Neuronal stem cell (in vitro differentiated cells): ENCODE measurements at regions not wholly inside any gene's neighbourhood (a gene's known extent, or its start where the extent isn't known, plus 50 kb on each side); places are given as distances from the start of the nearest gene placed in this dataset.
"Not testable (repeated sequence)": the region's sequence is repeated elsewhere in the genome, so short reads cannot be mapped to it uniquely, and the experiment has no call there.

ENCODE experiments used
- DNase-seq: peaks from one replicate; pipeline ENCODE4 v3.0.0-alpha.2; 2013; ENCODE audit warnings: low spot score
- H2AFZ ChIP-seq: one replicate; pipeline ENCODE4 v1.6.1; 2013; ENCODE audit warnings: mild to moderate bottlenecking, low read length, inconsistent platforms
- H2AK5ac ChIP-seq: 2 replicates; pipeline ENCODE4 v1.6.1; 2013; ENCODE audit warnings: low read depth, mild to moderate bottlenecking, inconsistent platforms, low read length, moderate library complexity, mixed read lengths
- H2BK120ac ChIP-seq: 2 replicates; pipeline ENCODE4 v1.6.1; 2013; ENCODE audit warnings: low read depth, mild to moderate bottlenecking, inconsistent platforms, low read length, moderate library complexity, mixed read lengths
- H2BK12ac ChIP-seq: one replicate; pipeline ENCODE4 v1.6.1; 2013; ENCODE audit warnings: low read length, inconsistent platforms
- H2BK15ac ChIP-seq: 2 replicates; pipeline ENCODE4 v1.6.1; 2013; ENCODE audit warnings: mild to moderate bottlenecking, low read length, inconsistent platforms, mixed read lengths
- H2BK5ac ChIP-seq: one replicate; pipeline ENCODE4 v1.6.1; 2013; ENCODE audit warnings: inconsistent platforms, mild to moderate bottlenecking, low read length, moderate library complexity
- H3K14ac ChIP-seq: one replicate; pipeline ENCODE4 v1.6.1; 2013; ENCODE audit warnings: low read length, inconsistent platforms
- H3K18ac ChIP-seq: 2 replicates; pipeline ENCODE4 v1.6.1; 2013; ENCODE audit warnings: low read length, inconsistent platforms
- H3K23ac ChIP-seq: 2 replicates; pipeline ENCODE4 v1.6.1; 2013; ENCODE audit warnings: low read depth, mild to moderate bottlenecking, mixed read lengths, low read length, inconsistent platforms; ENCODE audit not compliant: poor library complexity
- H3K27ac ChIP-seq: replicated peaks from 3 replicates; pipeline ENCODE4 v1.5.1; 2013; ENCODE audit warnings: low read length, inconsistent platforms
- H3K27me3 ChIP-seq, 3 experiments: 2 replicates each; pipeline ENCODE4 v1.6.1; 2013; ENCODE audit warnings: low read length in 3 of 3, mild to moderate bottlenecking in 2 of 3, inconsistent platforms in 1 of 3, low read depth in 1 of 3, mixed read lengths in 1 of 3, moderate library complexity in 1 of 3; ENCODE audit not compliant: control insufficient read depth in 3 of 3, insufficient read depth in 3 of 3
- H3K36me3 ChIP-seq, 2 donors: replicated peaks in 1 of 2; 2 replicates each; pipeline ENCODE4 v1.6.1; 2013; ENCODE audit warnings: low read length in 2 of 2; ENCODE audit not compliant: control insufficient read depth in 2 of 2, insufficient read depth in 2 of 2
- H3K4ac ChIP-seq: 2 replicates; pipeline ENCODE4 v1.6.1; 2013; ENCODE audit warnings: inconsistent platforms, mild to moderate bottlenecking, low read length, moderate library complexity
- H3K4me1 ChIP-seq, 2 donors: 1 replicate in 1 of 2; 2 replicates in 1 of 2; pipeline ENCODE4 v1.6.1; 2013; ENCODE audit warnings: low read length in 2 of 2, low read depth in 1 of 2; ENCODE audit not compliant: control insufficient read depth in 2 of 2, insufficient read depth in 1 of 2
- H3K4me2 ChIP-seq: one replicate; pipeline ENCODE4 v1.6.1; 2013; ENCODE audit warnings: mild to moderate bottlenecking, low read length, inconsistent platforms; ENCODE audit not compliant: insufficient read depth, poor library complexity, severe bottlenecking
- H3K4me3 ChIP-seq, 2 donors: 2 replicates each; pipeline ENCODE4 v1.5.1; 2013; ENCODE audit warnings: low read length in 2 of 2, mild to moderate bottlenecking in 2 of 2, inconsistent platforms in 1 of 2, moderate library complexity in 1 of 2
- H3K79me1 ChIP-seq: one replicate; pipeline ENCODE4 v1.6.1; 2013; ENCODE audit warnings: low read depth, mild to moderate bottlenecking, inconsistent platforms, low read length, moderate library complexity
- H3K9ac ChIP-seq: one replicate; pipeline ENCODE4 v1.6.1; 2013; ENCODE audit warnings: mild to moderate bottlenecking, low read depth, low read length, inconsistent platforms; ENCODE audit not compliant: poor library complexity
- H3K9me3 ChIP-seq, 2 donors: replicated peaks in 1 of 2; 2 replicates each; pipeline versions ENCODE3 to v1.6.1; 2013; ENCODE audit warnings: low read length in 2 of 2, mild to moderate bottlenecking in 2 of 2, inconsistent platforms in 1 of 2, low read depth in 1 of 2, mixed read lengths in 1 of 2, moderate library complexity in 1 of 2; ENCODE audit not compliant: control insufficient read depth in 2 of 2, insufficient read depth in 1 of 2
- H4K8ac ChIP-seq: one replicate; pipeline ENCODE4 v1.6.1; 2013; ENCODE audit warnings: low read depth, mild to moderate bottlenecking, inconsistent platforms, low read length, moderate library complexity
- H4K91ac ChIP-seq: one replicate; pipeline ENCODE4 v1.6.1; 2013; ENCODE audit warnings: low read length, low read depth, mild to moderate bottlenecking, inconsistent platforms; ENCODE audit not compliant: poor library complexity
- whole genome bisulfite sequencing, 2 donors: extraction: QIAGEN DNeasy Blood & Tissue Kit; methylation state at CpG; one replicate each; pipeline ENCODE4 v1.1.7; 2013; ENCODE audit warnings: missing lambda C conversion rate in 2 of 2, mixed read lengths in 1 of 2; ENCODE audit not compliant: insufficient read length in 2 of 2, insufficient replicate concordance in 1 of 2; ENCODE audit errors: extremely low coverage in 2 of 2; 5-methylcytosine and 5-hydroxymethylcytosine counted together

DNA sequence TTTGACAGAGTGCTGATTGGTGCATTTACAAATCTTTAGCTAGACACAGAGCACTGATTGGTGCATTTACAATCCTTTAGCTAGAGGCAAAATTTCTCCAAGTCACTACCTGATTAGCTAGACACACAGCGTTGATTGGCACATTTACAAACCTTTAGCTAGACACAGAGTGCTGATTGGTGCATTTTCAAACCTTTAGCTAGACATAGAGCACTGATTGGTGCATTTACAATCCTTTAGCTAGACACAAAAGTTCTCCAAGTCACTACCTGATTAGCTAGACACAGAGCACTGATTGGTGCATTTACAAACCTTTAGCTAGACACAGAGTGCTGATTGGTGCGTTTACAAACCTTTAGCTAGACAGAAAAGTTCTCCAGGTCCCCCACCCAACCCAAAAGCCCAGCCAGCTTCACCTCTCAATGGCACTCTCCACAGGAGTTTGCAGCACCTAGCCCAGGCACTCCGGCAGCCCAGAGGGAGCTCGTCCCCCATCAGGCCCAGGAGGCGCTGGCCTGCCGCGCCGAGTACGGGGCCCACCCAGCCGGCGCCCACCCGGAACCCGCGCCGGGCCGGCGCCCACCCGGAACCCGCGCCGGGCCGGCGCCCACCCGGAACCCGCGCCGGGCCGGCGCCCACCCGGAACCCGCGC lies 241.8 kb downstream of the ASXL3 start:
- H2BK15ac ChIP-seq, H4K91ac ChIP-seq, H2AFZ ChIP-seq, H3K9ac ChIP-seq, H4K8ac ChIP-seq, H2BK120ac ChIP-seq, H3K79me1 ChIP-seq, H3K4me1 ChIP-seq, H3K18ac ChIP-seq, H3K36me3 ChIP-seq, H2AK5ac ChIP-seq, H3K9me3 ChIP-seq, H3K4me2 ChIP-seq, H3K23ac ChIP-seq, H3K4ac ChIP-seq, DNase-seq, H2BK12ac ChIP-seq, H2BK5ac ChIP-seq, H3K4me3 ChIP-seq, H3K27ac ChIP-seq, H3K14ac ChIP-seq: not testable (repeated sequence)
- WGBS, 2 donors, result no CpG with 5 or more reads among the region's 32 CpGs
- peaks cover 0 to 17% (median 0%) of the 10 kb centered on the region in 3 experiments for H3K27me3 ChIP-seq

DNA sequence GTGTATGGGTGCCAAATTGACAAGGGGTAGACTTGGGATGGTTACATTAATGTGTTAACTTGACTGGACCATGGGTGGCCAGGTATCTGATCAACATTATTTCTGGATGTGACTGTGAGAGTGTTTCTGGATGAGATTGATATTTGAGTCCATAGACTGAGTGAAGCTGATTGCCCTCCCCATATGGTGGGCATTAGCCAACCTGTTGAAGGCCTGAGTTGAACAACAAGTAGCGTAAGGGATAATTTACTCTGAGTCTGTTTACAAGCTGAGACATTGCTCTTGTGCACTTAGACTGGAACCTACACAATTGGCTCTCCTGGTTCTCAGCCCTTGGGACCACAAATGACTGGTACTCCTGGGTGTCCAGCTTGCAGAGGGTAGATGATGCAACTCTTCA lies 240.1 kb downstream of the ASXL3 start:
- Histone ChIP-seq H3K4ac (no peak overlapping the region), H2AK5ac (no peak overlapping the region), H3K14ac (no peak overlapping the region), H2AFZ (no peak overlapping the region), H3K18ac (no peak overlapping the region), H2BK12ac (no peak overlapping the region), H3K4me3 (no peak overlapping the region), H3K36me3 (no peaks in the 10 kb centered on the region), H3K23ac (no peak overlapping the region), H4K91ac (no peak overlapping the region), H2BK120ac (no peak overlapping the region), H3K4me2 (no peak overlapping the region), H3K4me1 (no peaks in the 10 kb centered on the region), H2BK5ac (no peak overlapping the region), H4K8ac (no peak overlapping the region), H3K27me3 (peaks cover 0 to 17% (median 0%) of the 10 kb centered on the region in 3 experiments), H2BK15ac (no peak overlapping the region), H3K9ac (no peak overlapping the region), H3K27ac (no peak overlapping the region), H3K79me1 (no peaks in the 10 kb centered on the region), H3K9me3 (no peaks in the 10 kb centered on the region)
- no CpG with 5 or more reads among the region's 1 CpG for WGBS, 2 donors
- no peak for DNase-seq

- H3K27ac ChIP-seq, result no peak overlapping the region
- no peaks in the 10 kb centered on the region for H3K4me1 ChIP-seq
- DNase-seq, result no peak
- H3K9me3 ChIP-seq, result no peaks in the 10 kb centered on the region
- no peak overlapping the region for H2BK12ac ChIP-seq
- no CpG with 5 or more reads among the region's 1 CpG for WGBS, 2 donors
- H3K4ac ChIP-seq, result no peak overlapping the region
- no peak overlapping the region for H3K9ac ChIP-seq
- H3K79me1 ChIP-seq, result no peaks in the 10 kb centered on the region
- no peak overlapping the region for H4K8ac ChIP-seq
- no peak overlapping the region for H2BK15ac ChIP-seq
- H2BK120ac ChIP-seq, result no peak overlapping the region
- no peak overlapping the region for H2BK5ac ChIP-seq
- H3K14ac ChIP-seq, result no peak overlapping the region
- H3K36me3 ChIP-seq, result no peaks in the 10 kb centered on the region
- no peak overlapping the region for H3K18ac ChIP-seq
- H3K4me3 ChIP-seq, result no peak overlapping the region
- no peak overlapping the region for H3K23ac ChIP-seq
- no peak overlapping the region for H3K4me2 ChIP-seq
- no peak overlapping the region for H2AK5ac ChIP-seq
- no peak overlapping the region for H2AFZ ChIP-seq
- peaks cover 0 to 16% (median 0%) of the 10 kb centered on the region in 3 experiments for H3K27me3 ChIP-seq
- no peak overlapping the region for H4K91ac ChIP-seq
These were observed 239.1 kb downstream of the ASXL3 start for GRCh38 chr18:33817096-33817495.

DNA sequence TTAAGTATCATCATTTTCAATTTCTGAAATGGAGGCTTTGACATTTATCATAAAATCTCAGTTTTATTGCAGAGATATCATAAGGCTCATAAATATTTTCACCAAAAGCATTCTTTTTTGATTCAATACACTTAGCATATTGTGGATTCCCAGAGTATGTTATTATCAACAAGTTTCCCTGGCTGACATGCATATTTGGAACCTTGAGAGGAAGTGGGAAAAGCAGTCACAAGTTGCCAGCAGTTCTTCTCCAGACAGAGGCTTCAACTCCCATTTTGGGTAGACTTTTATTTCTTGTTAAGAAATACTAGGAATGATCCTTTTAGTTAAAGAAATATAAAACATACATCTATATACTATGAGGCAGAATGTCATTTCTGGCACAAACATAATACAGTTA lies 236.5 kb downstream of the ASXL3 start:
- Histone ChIP-seq H3K14ac (no peak overlapping the region), H2BK15ac (no peak overlapping the region), H3K27ac (no peak overlapping the region), H3K79me1 (no peaks in the 10 kb centered on the region), H2BK12ac (no peak overlapping the region), H3K4me3 (no peak overlapping the region), H2AFZ (no peak overlapping the region), H3K18ac (no peak overlapping the region), H3K27me3 (no peaks in the 10 kb centered on the region), H3K9me3 (no peaks in the 10 kb centered on the region), H3K4me1 (no peaks in the 10 kb centered on the region), H4K91ac (no peak overlapping the region), H3K36me3 (no peaks in the 10 kb centered on the region), H2AK5ac (no peak overlapping the region), H4K8ac (no peak overlapping the region), H3K4ac (no peak overlapping the region), H3K23ac (no peak overlapping the region), H3K4me2 (no peak overlapping the region), H3K9ac (no peak overlapping the region), H2BK120ac (no peak overlapping the region), H2BK5ac (no peak overlapping the region)
- no peak for DNase-seq
